Cardiac septum (tissue), 1 donor: ENCODE measurements at regions not wholly inside any gene's neighbourhood (a gene's known extent, or its start where the extent isn't known, plus 50 kb on each side); places are given as distances from the start of the nearest gene placed in this dataset.

Experiments
- DNase-seq: peaks from one replicate; pipeline ENCODE4 v3.0.0-alpha.2; 2020; ENCODE audit warnings: low spot score
- intact Hi-C: fragments of 100-400 bp; cut with DNase I; formaldehyde crosslinking; loops from one replicate; pipeline ENCODE4 v1.14.0; 2022
- donor health status: DM: no; HTN: no; CAD: no.

- intact Hi-C loops = no loop called here
- no peak for DNase-seq
These were observed 873.5 kb downstream of the PDHA2 start for GRCh38 chr4:96713271-96713850.

- no peak for DNase-seq
- intact Hi-C loops = no loop called here
These were observed 889.7 kb downstream of the PDHA2 start for GRCh38 chr4:96729641-96730040.

GRCh38 chr4:96730432-96730831 is 890.5 kb downstream of the PDHA2 start:
- no peak for DNase-seq
- intact Hi-C loops = no loop called here

- DNase-seq = no peak
- intact Hi-C loops = no loop called here
These were observed 896.5 kb downstream of the PDHA2 start for GRCh38 chr4:96736352-96736889.

- intact Hi-C loops = no loop called here
- no peak for DNase-seq
These were observed 899.2 kb downstream of the PDHA2 start for GRCh38 chr4:96739101-96739500.

GRCh38 chr4:96742332-96743014 is 902.6 kb downstream of the PDHA2 start:
- intact Hi-C loops = no loop called here
- no peak for DNase-seq

GRCh38 chr4:96744676-96745075 is 904.8 kb downstream of the PDHA2 start:
- intact Hi-C loops = no loop called here
- DNase-seq = no peak

- DNase-seq = no peak
- intact Hi-C loops = no loop called here
These were observed 913.3 kb downstream of the PDHA2 start for GRCh38 chr4:96753216-96753615.

GRCh38 chr4:96755569-96756484 is 915.9 kb downstream of the PDHA2 start:
- no peak for DNase-seq
- intact Hi-C loops = no loop called here

GRCh38 chr4:96756584-96756983 is 916.7 kb downstream of the PDHA2 start:
- intact Hi-C loops = no loop called here
- DNase-seq = no peak

GRCh38 chr4:96763546-96763945 is 923.7 kb downstream of the PDHA2 start:
- intact Hi-C loops = no loop called here
- no peak for DNase-seq

- intact Hi-C loops = no loop called here
- DNase-seq = no peak
These were observed 926.5 kb downstream of the PDHA2 start for GRCh38 chr4:96766359-96766758.

- intact Hi-C loops = no loop called here
- no peak for DNase-seq
These were observed 928.1 kb downstream of the PDHA2 start for GRCh38 chr4:96767815-96768480.

- intact Hi-C loops = no loop called here
- no peak for DNase-seq
These were observed 935.6 kb downstream of the PDHA2 start for GRCh38 chr4:96775501-96775900.

- DNase-seq = no peak
- intact Hi-C loops = no loop called here
These were observed 937.1 kb downstream of the PDHA2 start for GRCh38 chr4:96776920-96777527.

GRCh38 chr4:96784336-96784735 is 944.4 kb downstream of the PDHA2 start:
- DNase-seq = no peak
- intact Hi-C loops = no loop called here

- intact Hi-C loops = no loop called here
- no peak for DNase-seq
These were observed 946.4 kb downstream of the PDHA2 start for GRCh38 chr4:96786306-96786705.

GRCh38 chr4:96787766-96788165 is 947.9 kb downstream of the PDHA2 start:
- intact Hi-C loops = no loop called here
- DNase-seq = no peak

GRCh38 chr4:96809563-96809962 is 969.7 kb downstream of the PDHA2 start:
- no peak for DNase-seq

GRCh38 chr4:96827086-96827485 is 987.2 kb downstream of the PDHA2 start:
- intact Hi-C loops = no loop called here
- no peak for DNase-seq

More at GRCh38 chr4:96809563-96809962, 969.7 kb downstream of the PDHA2 start:
- intact Hi-C loops = no loop called here
